ENCODE measurements at regions not wholly inside any gene's neighbourhood (a gene's known extent, or its start where the extent isn't known, plus 50 kb on each side); places are given as distances from the start of the nearest gene placed in this dataset.

- Histone ChIP-seq H3K9me3 (ENCODE audit: control insufficient read depth in 2 of 3, insufficient read depth in 1 of 3, low read length in 3 of 3) (no peaks in the 10 kb centered on the region), H3K36me3 (ENCODE audit: control insufficient read depth in 2 of 3, insufficient read depth in 3 of 3, low read length in 3 of 3) (no peaks in the 10 kb centered on the region), H3K4me1 (ENCODE audit: control insufficient read depth in 2 of 3, insufficient read depth in 2 of 3, low read depth in 1 of 3, low read length in 3 of 3) (no peaks in the 10 kb centered on the region), H3K27ac (ENCODE audit: low read depth in 2 of 2, low read length in 2 of 2) (no peak overlapping the region), H3K4me3 (ENCODE audit: low read length in 3 of 3) (no peak overlapping the region), H3K27me3 (ENCODE audit: control insufficient read depth, insufficient read depth, low read length) (no peaks in the 10 kb centered on the region), H3K9ac (ENCODE audit: low read length in 3 of 3) (no peak overlapping the region)
- no peak for FAIRE-seq
- intact Hi-C loops (cut with DNase I): no loop called here
- DNase-seq: no peak
- no peak for TF ChIP-seq CTCF (IDR thresholded peaks at IDR 0.05; ENCODE audit: borderline replicate concordance, extremely low read depth, insufficient read depth)
These were observed 63.8 kb upstream of the EIF2S2 start for GRCh38 chr20:34175879-34176278.

- H3K27me3 ChIP-seq (ENCODE audit: control insufficient read depth, insufficient read depth, low read length): no peaks in the 10 kb centered on the region
- intact Hi-C loops (cut with DNase I): no loop called here
- H3K9me3 ChIP-seq (ENCODE audit: control insufficient read depth in 2 of 3, insufficient read depth in 1 of 3, low read length in 3 of 3): no peaks in the 10 kb centered on the region
- H3K27ac ChIP-seq (ENCODE audit: low read depth in 2 of 2, low read length in 2 of 2): no peak overlapping the region
- FAIRE-seq (no peak), DNase-seq (no peak)
- no peak for TF ChIP-seq CTCF (IDR thresholded peaks at IDR 0.05; ENCODE audit: borderline replicate concordance, extremely low read depth, insufficient read depth)
- H3K4me1 ChIP-seq (ENCODE audit: control insufficient read depth in 2 of 3, insufficient read depth in 2 of 3, low read depth in 1 of 3, low read length in 3 of 3): no peaks in the 10 kb centered on the region
- H3K9ac ChIP-seq (ENCODE audit: low read length in 3 of 3): no peak overlapping the region
- H3K4me3 ChIP-seq (ENCODE audit: low read length in 3 of 3): no peak overlapping the region
- no peaks in the 10 kb centered on the region for H3K36me3 ChIP-seq (ENCODE audit: control insufficient read depth in 2 of 3, insufficient read depth in 3 of 3, low read length in 3 of 3)
These were observed 64.2 kb upstream of the ASIP start for GRCh38 chr20:34177052-34177451.

GRCh38 chr20:34179637-34180360, 61.4 kb upstream of the ASIP start:
- no peak overlapping the region for H3K4me3 ChIP-seq (ENCODE audit: low read length in 3 of 3)
- FAIRE-seq: no peak
- TF ChIP-seq CTCF (IDR thresholded peaks at IDR 0.05; ENCODE audit: borderline replicate concordance, extremely low read depth, insufficient read depth): no peak
- intact Hi-C loops (cut with DNase I): no loop called here
- H3K27ac ChIP-seq (ENCODE audit: low read depth in 2 of 2, low read length in 2 of 2): no peak overlapping the region
- no peaks in the 10 kb centered on the region for H3K9me3 ChIP-seq (ENCODE audit: control insufficient read depth in 2 of 3, insufficient read depth in 1 of 3, low read length in 3 of 3)
- no peaks in the 10 kb centered on the region for H3K36me3 ChIP-seq (ENCODE audit: control insufficient read depth in 2 of 3, insufficient read depth in 3 of 3, low read length in 3 of 3)
- H3K4me1 ChIP-seq (ENCODE audit: control insufficient read depth in 2 of 3, insufficient read depth in 2 of 3, low read depth in 1 of 3, low read length in 3 of 3): no peaks in the 10 kb centered on the region
- H3K9ac ChIP-seq (ENCODE audit: low read length in 3 of 3): no peak overlapping the region
- H3K27me3 ChIP-seq (ENCODE audit: control insufficient read depth, insufficient read depth, low read length): no peaks in the 10 kb centered on the region
- DNase-seq: no peak
